ENCODE measurements at regions not wholly inside any gene's neighbourhood (a gene's known extent, or its start where the extent isn't known, plus 50 kb on each side); places are given as distances from the start of the nearest gene placed in this dataset.

- TF ChIP-seq PTBP1 (IDR thresholded peaks at IDR 0.05; ENCODE audit: low read depth, low read length, poor library complexity, severe bottlenecking) (no peak), ZSCAN5A (CRISPR knock-in tag; IDR thresholded peaks at IDR 0.05; ENCODE audit: borderline replicate concordance) (no peak), DR1 (CRISPR knock-in tag; IDR thresholded peaks at IDR 0.05) (no peak), MLX (CRISPR knock-in tag; IDR thresholded peaks at IDR 0.05) (no peak), ZNF749 (CRISPR knock-in tag; IDR thresholded peaks at IDR 0.05; ENCODE audit: borderline replicate concordance) (no peak), KDM6A (CRISPR knock-in tag; IDR thresholded peaks at IDR 0.05; ENCODE audit: low read depth) (no peak), STAG1 (CRISPR knock-in tag; IDR thresholded peaks at IDR 0.05) (no peak), ELF3 (CRISPR knock-in tag; IDR thresholded peaks at IDR 0.05) (no peak), ZNF468 (CRISPR knock-in tag; IDR thresholded peaks at IDR 0.05) (no peak), NR3C1 (CRISPR knock-in tag; IDR thresholded peaks at IDR 0.05) (no peak)
- TF ChIP-seq, protein P1, sequence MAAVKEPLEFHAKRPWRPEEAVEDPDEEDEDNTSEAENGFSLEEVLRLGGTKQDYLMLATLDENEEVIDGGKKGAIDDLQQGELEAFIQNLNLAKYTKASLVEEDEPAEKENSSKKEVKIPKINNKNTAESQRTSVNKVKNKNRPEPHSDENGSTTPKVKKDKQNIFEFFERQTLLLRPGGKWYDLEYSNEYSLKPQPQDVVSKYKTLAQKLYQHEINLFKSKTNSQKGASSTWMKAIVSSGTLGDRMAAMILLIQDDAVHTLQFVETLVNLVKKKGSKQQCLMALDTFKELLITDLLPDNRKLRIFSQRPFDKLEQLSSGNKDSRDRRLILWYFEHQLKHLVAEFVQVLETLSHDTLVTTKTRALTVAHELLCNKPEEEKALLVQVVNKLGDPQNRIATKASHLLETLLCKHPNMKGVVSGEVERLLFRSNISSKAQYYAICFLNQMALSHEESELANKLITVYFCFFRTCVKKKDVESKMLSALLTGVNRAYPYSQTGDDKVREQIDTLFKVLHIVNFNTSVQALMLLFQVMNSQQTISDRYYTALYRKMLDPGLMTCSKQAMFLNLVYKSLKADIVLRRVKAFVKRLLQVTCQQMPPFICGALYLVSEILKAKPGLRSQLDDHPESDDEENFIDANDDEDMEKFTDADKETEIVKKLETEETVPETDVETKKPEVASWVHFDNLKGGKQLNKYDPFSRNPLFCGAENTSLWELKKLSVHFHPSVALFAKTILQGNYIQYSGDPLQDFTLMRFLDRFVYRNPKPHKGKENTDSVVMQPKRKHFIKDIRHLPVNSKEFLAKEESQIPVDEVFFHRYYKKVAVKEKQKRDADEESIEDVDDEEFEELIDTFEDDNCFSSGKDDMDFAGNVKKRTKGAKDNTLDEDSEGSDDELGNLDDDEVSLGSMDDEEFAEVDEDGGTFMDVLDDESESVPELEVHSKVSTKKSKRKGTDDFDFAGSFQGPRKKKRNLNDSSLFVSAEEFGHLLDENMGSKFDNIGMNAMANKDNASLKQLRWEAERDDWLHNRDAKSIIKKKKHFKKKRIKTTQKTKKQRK (IDR thresholded peaks at IDR 0.05; ENCODE audit: low read length): no peak
- TF ChIP-seq, protein P2, sequence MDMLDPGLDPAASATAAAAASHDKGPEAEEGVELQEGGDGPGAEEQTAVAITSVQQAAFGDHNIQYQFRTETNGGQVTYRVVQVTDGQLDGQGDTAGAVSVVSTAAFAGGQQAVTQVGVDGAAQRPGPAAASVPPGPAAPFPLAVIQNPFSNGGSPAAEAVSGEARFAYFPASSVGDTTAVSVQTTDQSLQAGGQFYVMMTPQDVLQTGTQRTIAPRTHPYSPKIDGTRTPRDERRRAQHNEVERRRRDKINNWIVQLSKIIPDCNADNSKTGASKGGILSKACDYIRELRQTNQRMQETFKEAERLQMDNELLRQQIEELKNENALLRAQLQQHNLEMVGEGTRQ (IDR thresholded peaks at IDR 0.05; ENCODE audit: low read depth, low read length): no peak
- TF ChIP-seq, protein P2 (CRISPR knock-in tag; IDR thresholded peaks at IDR 0.05; ENCODE audit: borderline replicate concordance): no peak
Observed at GRCh38 chr1:199135901-199136300, 497.1 kb downstream of the PTPRC start.
